ENCODE measurements at regions not wholly inside any gene's neighbourhood (a gene's known extent, or its start where the extent isn't known, plus 50 kb on each side); places are given as distances from the start of the nearest gene placed in this dataset.

DNA sequence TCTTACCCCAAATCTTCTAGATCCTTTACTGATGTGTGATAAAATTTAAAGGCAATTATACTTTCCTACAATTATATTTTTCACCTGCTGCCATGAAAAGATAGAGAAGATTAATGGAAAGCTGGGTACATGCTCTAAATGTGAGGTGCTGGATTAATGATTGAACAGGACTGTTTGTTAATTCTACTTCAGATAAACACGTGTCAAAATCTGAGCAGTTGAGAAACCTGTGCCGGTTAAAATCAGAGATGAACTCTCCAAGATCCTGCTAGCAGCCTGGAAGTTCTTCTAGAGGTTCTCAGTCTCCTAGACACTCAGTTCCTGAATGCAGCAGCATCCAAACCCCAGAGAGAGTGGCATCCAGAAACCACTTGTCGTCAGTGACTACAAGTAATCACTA, 69.2 kb downstream of the INHBA start:
- no peak for DNase-seq (ENCODE audit: low read depth in 4 of 4, low spot score in 2 of 4)

- DNase-seq (ENCODE audit: low read depth in 4 of 4, low spot score in 2 of 4), result no peak
These were observed 72.1 kb downstream of the INHBA start for GRCh38 chr7:41630741-41631140.

GRCh38 chr7:41629711-41630111, 73.2 kb downstream of the INHBA start:
- no peak for DNase-seq (ENCODE audit: low read depth in 4 of 4, low spot score in 2 of 4)

- DNase-seq (ENCODE audit: low read depth in 4 of 4, low spot score in 2 of 4), result no peak
These were observed 74.0 kb downstream of the INHBA start for GRCh38 chr7:41628901-41629300.

DNA sequence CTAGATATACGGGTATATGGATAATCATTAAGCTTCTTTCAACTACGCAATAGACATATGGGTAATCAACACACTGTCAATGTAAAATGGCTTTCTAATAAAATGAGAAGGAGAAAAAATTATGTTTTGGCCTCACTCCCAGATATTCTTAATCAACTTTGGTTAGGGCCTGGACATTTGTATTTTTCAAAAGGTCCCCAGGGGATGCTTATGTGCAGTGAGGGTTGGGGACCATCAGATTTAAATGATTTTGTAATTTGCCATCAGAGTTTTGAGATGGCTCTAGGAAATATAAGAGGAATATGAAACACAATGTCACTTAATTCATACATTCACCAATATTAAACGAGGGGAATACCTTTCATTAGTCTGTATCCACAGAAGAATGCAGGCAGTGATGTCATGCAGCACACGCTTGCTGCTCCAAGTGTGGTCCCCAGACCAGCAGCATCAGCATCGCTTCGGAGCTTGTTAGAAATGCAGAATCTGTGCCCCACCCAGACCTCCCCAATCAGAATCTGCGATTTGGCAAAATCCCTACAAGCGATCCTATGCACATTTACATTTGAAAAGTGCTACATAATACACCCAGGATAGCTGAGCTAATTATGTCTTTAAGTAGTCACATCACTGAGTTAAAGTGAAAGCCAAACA, 75.1 kb downstream of the INHBA start:
- DNase-seq (ENCODE audit: low read depth in 4 of 4, low spot score in 2 of 4), result no peak

- no peak for DNase-seq (ENCODE audit: low read depth in 4 of 4, low spot score in 2 of 4)
These were observed 78.1 kb downstream of the INHBA start for GRCh38 chr7:41624818-41625217.

DNA sequence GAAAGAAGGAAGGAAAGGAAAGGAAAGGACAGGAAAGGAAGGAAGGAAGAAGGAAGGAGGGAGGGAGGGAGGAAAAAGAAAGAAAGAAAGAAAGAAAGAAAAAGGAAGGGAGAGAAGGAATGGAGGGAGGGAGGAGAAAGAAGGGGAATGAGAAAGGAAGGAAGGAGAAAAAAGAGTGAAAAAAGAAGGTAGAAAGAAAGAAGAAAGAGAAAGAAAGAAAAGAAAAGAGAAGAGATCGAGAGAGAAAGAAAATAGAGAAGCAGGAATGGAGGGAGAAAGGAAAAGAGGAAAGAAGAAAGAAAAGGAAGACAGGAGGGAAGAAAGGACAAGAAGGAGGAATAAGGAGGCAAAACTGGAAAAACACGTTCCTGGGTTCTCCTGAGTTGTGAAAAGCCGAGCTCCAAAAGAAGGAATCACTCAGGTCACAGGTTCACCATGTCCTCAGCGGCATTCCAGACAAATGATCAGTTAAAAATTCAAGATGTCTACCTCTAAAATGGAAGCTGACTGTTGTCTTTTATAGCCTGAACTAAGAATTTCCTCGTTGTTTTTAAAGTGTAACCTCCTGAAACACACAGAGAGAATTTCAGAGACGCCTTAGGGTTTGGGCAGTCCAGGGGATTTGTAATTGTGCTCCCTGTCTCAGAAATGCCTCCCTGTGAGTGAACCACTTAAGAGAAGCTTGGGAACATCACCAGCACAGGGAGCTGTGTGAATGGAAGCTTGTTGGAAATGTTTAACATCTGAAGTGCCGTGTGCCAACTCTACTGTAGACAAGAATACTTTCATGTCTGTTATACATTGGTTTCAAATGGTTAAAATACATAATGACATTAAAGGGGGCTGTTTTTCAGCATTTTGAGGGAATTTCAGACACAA, 80.7 kb downstream of the INHBA start:
- no peak for DNase-seq (ENCODE audit: low read depth in 4 of 4, low spot score in 2 of 4)

GRCh38 chr7:41617987-41618386, 84.9 kb downstream of the INHBA start:
- no peak for DNase-seq (ENCODE audit: low read depth in 4 of 4, low spot score in 2 of 4)

DNA sequence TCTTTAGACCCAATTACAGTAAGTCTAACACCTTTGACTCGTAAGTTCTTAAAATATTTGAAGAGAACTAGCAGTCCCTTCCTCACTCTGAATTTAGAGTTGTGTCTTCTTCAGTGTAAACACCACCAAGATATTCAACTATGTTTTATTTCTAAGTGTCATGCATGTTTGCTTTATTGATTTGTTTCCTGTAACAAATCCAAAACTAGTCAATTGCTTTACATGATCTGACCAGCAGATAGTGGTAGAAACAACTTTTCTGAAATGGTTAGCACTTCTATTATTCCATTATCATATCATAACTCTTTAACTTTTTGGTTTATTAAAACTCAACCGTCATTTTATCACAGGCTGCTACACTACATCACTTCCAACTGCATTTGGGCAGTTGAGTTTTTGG, 90.1 kb downstream of the INHBA start:
- no peak for DNase-seq (ENCODE audit: low read depth in 4 of 4, low spot score in 2 of 4)

DNA sequence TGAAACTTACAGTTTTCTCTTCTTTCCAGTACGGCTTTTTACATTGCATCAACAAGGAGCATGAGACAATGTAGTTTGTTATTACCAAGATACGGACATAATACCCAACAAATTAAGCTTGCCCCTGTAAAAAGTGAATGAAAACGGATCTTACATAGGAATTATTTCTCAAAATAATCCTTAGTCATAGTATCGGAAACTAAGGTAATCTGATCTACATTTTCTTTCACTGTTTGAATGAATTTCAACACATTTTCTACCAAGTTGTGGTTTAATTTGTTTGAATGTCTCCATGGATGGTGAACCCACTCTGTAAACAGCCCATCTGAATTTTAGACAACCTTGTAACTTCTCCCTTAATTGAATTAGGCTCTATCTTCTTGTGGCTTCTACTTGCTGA, 90.5 kb downstream of the INHBA start:
- no peak for DNase-seq (ENCODE audit: low read depth in 4 of 4, low spot score in 2 of 4)

DNA sequence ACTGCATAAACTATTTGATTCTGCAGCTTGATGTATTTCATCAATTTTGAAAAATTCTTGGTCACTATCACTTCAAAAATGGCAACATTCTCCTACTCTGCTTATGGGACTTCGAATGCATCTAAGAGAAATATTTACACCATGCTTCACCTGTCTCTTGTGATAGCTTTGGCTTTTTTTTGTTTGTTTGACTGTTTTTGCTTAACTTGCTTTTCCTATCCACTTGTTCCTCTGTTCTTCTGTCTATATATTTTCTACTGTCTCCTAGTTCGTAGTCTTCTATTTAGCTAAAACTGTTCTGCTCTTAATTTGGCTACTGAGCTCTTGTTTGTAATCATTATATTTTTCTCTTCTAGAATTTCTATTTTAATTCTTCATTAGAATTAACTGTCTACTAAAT, 94.4 kb downstream of the INHBA start:
- no peak for DNase-seq (ENCODE audit: low read depth in 4 of 4, low spot score in 2 of 4)

DNA sequence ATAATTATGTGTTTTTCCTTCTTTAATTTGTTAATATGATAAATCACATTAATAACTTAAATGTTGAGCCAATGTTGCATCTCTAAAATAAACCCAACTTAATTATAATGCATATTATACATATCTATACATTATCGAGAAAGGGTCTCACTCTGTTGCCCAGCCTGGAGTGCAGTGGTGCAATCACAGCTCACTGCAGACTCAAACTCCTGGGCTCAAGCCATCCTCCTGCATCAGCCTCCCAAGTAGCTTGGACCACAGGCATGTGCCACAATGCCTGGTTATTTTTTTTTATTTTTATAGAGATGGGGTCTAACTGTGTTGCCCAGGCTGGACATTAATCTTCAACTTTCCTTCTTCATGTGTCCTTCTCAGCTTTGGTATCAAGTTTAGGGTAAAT, 98.9 kb downstream of the INHBA start:
- DNase-seq (ENCODE audit: low read depth in 4 of 4, low spot score in 2 of 4), result no peak

DNA sequence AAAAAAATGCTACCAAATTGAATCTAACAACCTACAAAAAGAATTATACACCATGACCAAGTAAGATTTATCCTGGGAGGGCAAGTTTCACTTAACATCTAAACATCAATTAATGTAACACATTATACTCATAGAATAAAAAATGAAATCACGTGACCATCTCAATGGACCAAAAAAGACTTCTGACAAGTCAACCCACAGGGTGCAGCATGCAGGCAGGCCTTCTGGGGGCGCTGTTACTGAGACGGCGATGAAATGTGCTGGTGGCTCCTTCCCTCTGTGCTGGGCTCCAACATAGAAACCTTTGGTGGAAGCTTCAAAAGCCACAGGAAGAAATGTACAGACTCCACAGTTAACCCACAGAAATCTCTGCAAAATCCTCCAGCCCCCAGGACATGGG, 103.1 kb downstream of the INHBA start:
- DNase-seq (ENCODE audit: low read depth in 4 of 4, low spot score in 2 of 4), result no peak

DNA sequence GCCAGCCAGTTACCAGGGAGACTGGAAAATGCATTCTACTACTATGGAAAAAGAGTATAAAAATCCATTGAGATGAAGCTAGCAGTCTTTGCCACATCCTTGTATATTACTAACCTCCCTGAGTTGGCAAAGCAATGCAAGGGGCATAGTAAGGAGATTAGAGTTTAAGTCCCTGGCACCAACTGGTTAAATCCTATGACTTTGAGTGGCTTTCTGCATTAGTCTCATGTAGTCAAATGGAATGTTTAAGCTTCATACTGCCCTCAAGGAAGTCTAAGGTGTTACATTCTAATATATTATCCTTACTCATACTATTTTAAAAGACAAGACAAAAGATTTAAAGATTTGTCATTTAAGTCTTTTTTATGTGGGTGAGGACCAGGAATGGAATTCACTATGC, 110.1 kb downstream of the INHBA start:
- no peak for DNase-seq (ENCODE audit: low read depth in 4 of 4, low spot score in 2 of 4)

DNA sequence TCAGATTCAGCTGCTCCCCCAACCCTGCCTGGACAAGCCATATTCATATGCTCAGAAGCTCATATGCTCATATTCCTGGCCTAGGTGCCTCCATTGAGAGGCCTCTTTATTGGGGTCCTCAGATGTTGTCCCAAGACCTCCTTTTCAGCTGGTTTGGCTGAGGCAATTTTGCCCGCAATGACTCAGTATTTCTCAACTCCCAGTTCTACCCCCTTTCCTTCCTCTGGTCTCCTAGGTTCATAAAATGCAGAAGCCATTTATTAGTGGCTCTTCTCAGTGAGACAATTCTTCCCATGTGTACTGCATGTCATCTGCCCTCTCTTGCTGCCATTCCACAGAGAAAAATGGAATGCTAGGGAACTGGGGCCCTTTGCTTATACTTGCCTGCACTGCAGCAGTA, 110.7 kb downstream of the INHBA start:
- no peak for DNase-seq (ENCODE audit: low read depth in 4 of 4, low spot score in 2 of 4)

DNA sequence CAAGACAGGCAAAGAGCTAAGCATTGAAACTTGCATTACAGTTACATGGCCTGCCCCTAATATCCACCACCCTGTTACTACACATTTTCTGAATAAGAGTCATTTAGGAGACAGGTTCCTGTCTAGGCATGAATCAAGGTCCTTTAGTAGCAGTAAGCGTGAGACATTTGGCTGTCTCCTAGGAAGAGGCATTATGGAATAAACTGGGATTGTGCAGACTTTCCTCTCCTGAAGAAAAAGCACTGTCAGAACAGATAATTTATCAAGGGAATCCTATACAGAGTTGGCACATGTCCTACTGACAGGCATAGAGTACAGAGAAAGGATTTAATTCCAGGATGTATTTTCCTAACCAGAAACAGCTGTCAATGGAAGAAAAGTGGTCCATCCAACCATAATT, 111.9 kb downstream of the INHBA start:
- DNase-seq (ENCODE audit: low read depth in 4 of 4, low spot score in 2 of 4), result no peak

DNA sequence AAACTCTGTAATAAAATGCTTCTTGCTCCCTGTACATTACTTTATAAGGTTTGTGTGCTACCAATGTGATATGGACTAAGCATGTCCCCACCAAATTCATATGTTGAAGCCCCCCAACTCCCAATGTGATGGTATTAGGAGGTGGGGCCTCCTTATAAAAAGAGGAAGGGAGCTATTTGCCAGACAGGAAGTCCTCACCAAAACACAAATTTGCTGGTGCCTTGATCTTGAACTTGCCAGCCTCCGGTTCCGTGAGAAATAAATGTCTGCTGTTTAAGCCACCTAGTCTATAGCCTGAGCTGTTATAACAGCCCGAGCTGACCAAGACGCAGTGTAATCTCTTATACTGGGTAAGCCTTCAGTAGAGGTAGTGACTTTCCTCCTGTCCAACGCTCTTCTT, 114.5 kb downstream of the INHBA start:
- DNase-seq (ENCODE audit: low read depth in 4 of 4, low spot score in 2 of 4), result no peak

- DNase-seq (ENCODE audit: low read depth in 4 of 4, low spot score in 2 of 4), result no peak
These were observed 115.8 kb downstream of the INHBA start for GRCh38 chr7:41586931-41587640.

- DNase-seq (ENCODE audit: low read depth in 4 of 4, low spot score in 2 of 4), result no peak
These were observed 118.1 kb downstream of the INHBA start for GRCh38 chr7:41584746-41585145.

- DNase-seq (ENCODE audit: low read depth in 4 of 4, low spot score in 2 of 4), result no peak
These were observed 120.8 kb downstream of the INHBA start for GRCh38 chr7:41582116-41582515.

GRCh38 chr7:41581041-41581440, 121.8 kb downstream of the INHBA start:
- DNase-seq (ENCODE audit: low read depth in 4 of 4, low spot score in 2 of 4), result peak in 1 of 4 donors; percentile 7
